HepG2 (cell line): ENCODE measurements at regions not wholly inside any gene's neighbourhood (a gene's known extent, or its start where the extent isn't known, plus 50 kb on each side); places are given as distances from the start of the nearest gene placed in this dataset.
"Not testable (repeated sequence)": the region's sequence is repeated elsewhere in the genome, so short reads cannot be mapped to it uniquely, and the experiment has no call there.

Source experiments
- ATAC-seq: fragments of 200-7000 bp; cut with Tn5 transposase; 3 replicates; pipeline ENCODE4 v1.9.1; 2020; ENCODE audit warnings: mild to moderate bottlenecking, moderate library complexity
- BruUV-seq: library from RNA; stranded (reverse); fragments of 400-500 nt; replicated peaks from 2 replicates; lab custom pipeline; 2021; lab: Mats Ljungman, UMichigan
- CTCF ChIA-PET: fragments of 300-600 bp; formaldehyde crosslinking; extraction: SDS; loops from one replicate; lab custom pipeline; 2021; ENCODE audit warnings: low total read pairs, inconsistent platforms, low intra/inter-chr PET ratio; lab: Yijun Ruan, JAX
- POLR2A ChIA-PET: fragments of 350-600 bp; sonication (Branson Sonifier 250); formaldehyde crosslinking; loops from one replicate; lab custom pipeline; 2020; ENCODE audit warnings: antibody characterized with exemption, inconsistent platforms; lab: Yijun Ruan, JAX
- DNase-seq: peaks from one replicate; pipeline ENCODE4 v3.0.0-alpha.2; 2015; ENCODE audit warnings: low spot score
- FAIRE-seq: peaks from 3 replicates; lab custom pipeline; 2011; peaks lifted over from hg19 to GRCh38; lab: Jason Lieb, UNC
- H2AFZ ChIP-seq: one replicate; pipeline ENCODE4 v1.6.1; 2011; ENCODE audit warnings: low read length, inconsistent platforms
- H3K27ac ChIP-seq: fragments of 300-600 bp; 3 replicates; pipeline ENCODE4 v1.8.0; 2011; ENCODE audit warnings: mixed run types, mild to moderate bottlenecking, mixed read lengths, low read length, inconsistent platforms; ENCODE audit not compliant: insufficient read depth; ENCODE audit errors: extremely low read length
- H3K27me3 ChIP-seq, 2 experiments: fragments of 200-600 bp in 1 of 2; 2 replicates in 1 of 2; 3 replicates in 1 of 2; pipeline versions ENCODE4 v1.6.0 to v1.8.0; 2011; ENCODE audit warnings: low read length in 2 of 2, mild to moderate bottlenecking in 2 of 2, moderate library complexity in 2 of 2, inconsistent platforms in 1 of 2; ENCODE audit not compliant: insufficient read depth in 2 of 2, control insufficient read depth in 1 of 2
- H3K36me3 ChIP-seq, 2 experiments: fragments of 200-600 bp in 1 of 2; replicated peaks in 1 of 2; 2 replicates in 1 of 2; 3 replicates in 1 of 2; pipeline versions ENCODE4 v1.5.1 to v1.8.0; 2011; ENCODE audit warnings: low read length in 2 of 2, inconsistent platforms in 1 of 2; ENCODE audit not compliant: insufficient read depth in 2 of 2, control insufficient read depth in 1 of 2
- H3K4me1 ChIP-seq: 2 replicates; pipeline ENCODE4 v1.5.1; 2012; ENCODE audit warnings: low read length, inconsistent platforms; ENCODE audit not compliant: insufficient read depth
- H3K4me2 ChIP-seq: 2 replicates; pipeline ENCODE4 v1.6.0; 2011; ENCODE audit warnings: low read depth, low read length, inconsistent platforms
- H3K4me3 ChIP-seq, 3 experiments: fragments of 200-600 bp in 1 of 3; sonication (generic), shearing (Covaris generic) in 1 of 3; replicated peaks in 1 of 3; 2 replicates each; pipeline ENCODE4 v1.5.1; 2011 to 2016; ENCODE audit warnings: low read length in 3 of 3, inconsistent platforms in 2 of 3, low read depth in 2 of 3, mild to moderate bottlenecking in 2 of 3, control low read depth in 1 of 3, mixed read lengths in 1 of 3; ENCODE audit not compliant: insufficient read depth in 1 of 3
- H3K79me2 ChIP-seq: one replicate; pipeline ENCODE4 v1.6.1; 2011; ENCODE audit warnings: low read length, inconsistent platforms; ENCODE audit not compliant: insufficient read depth
- H3K9ac ChIP-seq: 2 replicates; pipeline ENCODE4 v1.6.0; 2011; ENCODE audit warnings: mild to moderate bottlenecking, low read depth, low read length, inconsistent platforms; ENCODE audit not compliant: insufficient read depth
- H3K9me3 ChIP-seq: 2 replicates; pipeline ENCODE4 v1.5.1; 2012; ENCODE audit warnings: mild to moderate bottlenecking, low read length
- H4K20me1 ChIP-seq: 2 replicates; pipeline ENCODE4 v1.6.0; 2011; ENCODE audit warnings: inconsistent platforms, mild to moderate bottlenecking, low read length, moderate library complexity; ENCODE audit not compliant: insufficient read depth
- BCLAF1 ChIP-seq: fragments of 450-650 bp; IDR thresholded peaks from 2 replicates; pipeline ENCODE4 v1.6.1; 2017; ENCODE audit warnings: mild to moderate bottlenecking
- GLMP ChIP-seq: sonication (generic); formaldehyde crosslinking; IDR thresholded peaks from 2 replicates; pipeline ENCODE4 v1.9.0; 2021; ENCODE audit warnings: missing genetic modification reagents, mild to moderate bottlenecking, borderline replicate concordance
- HHEX ChIP-seq: IDR thresholded peaks from 2 replicates; pipeline ENCODE4 v1.6.1; 2016; ENCODE audit warnings: control low read depth
- PCBP2 ChIP-seq: fragments of 200-400 bp; formaldehyde crosslinking; optimal IDR thresholded peaks from 2 replicates; pipeline ENCODE3; 2018; ENCODE audit warnings: low read length, low read depth; ENCODE audit not compliant: poor library complexity, severe bottlenecking
- RAD51 ChIP-seq: fragments of 450-650 bp; IDR thresholded peaks from 2 replicates; pipeline ENCODE4 v1.6.1; 2016; ENCODE audit warnings: borderline replicate concordance
- SKI ChIP-seq: fragments of 450-650 bp; IDR thresholded peaks from one replicate; pipeline ENCODE4 v1.6.1; 2018; ENCODE audit warnings: mild to moderate bottlenecking; ENCODE audit not compliant: partially characterized antibody
- SRF ChIP-seq: IDR thresholded peaks from 2 replicates; pipeline ENCODE4 v1.6.1; 2011; ENCODE audit warnings: mild to moderate bottlenecking, low read depth, low read length, moderate library complexity
- ZNF3 ChIP-seq: IDR thresholded peaks from 2 replicates; pipeline ENCODE4 v1.7.0; 2017; ENCODE audit warnings: inconsistent platforms
- ZNF33A ChIP-seq: sonication (generic); formaldehyde crosslinking; IDR thresholded peaks from 2 replicates; pipeline ENCODE4 v1.5.1; 2020; ENCODE audit warnings: missing genetic modification reagents, mild to moderate bottlenecking, moderate library complexity, borderline replicate concordance
- ZNF660 ChIP-seq: sonication (generic); formaldehyde crosslinking; IDR thresholded peaks from 2 replicates; pipeline ENCODE4 v1.5.1; 2020; ENCODE audit warnings: mild to moderate bottlenecking, low read depth, missing genetic modification reagents, borderline replicate concordance
- ZSCAN29 ChIP-seq: sonication (generic); formaldehyde crosslinking; conservative IDR thresholded peaks from 2 replicates; pipeline ENCODE4 v1.4.0; 2020; ENCODE audit warnings: mild to moderate bottlenecking, missing genetic modification reagents
- WGBS: methylation state at CpG from one replicate; pipeline ENCODE4 v1.1.6; 2017; ENCODE audit warnings: low lambda C conversion rate; 5-methylcytosine and 5-hydroxymethylcytosine counted together
- in situ Hi-C: cut with HindIII; loops from 2 replicates; pipeline ENCODE4 v1.10.0; 2017; ENCODE audit warnings: low pct_unique_long_range_greater_than_20kb; ENCODE audit not compliant: extremely low pct_ligation_motif_present
- intact Hi-C: fragments of 100-400 bp; cut with micrococcal nuclease; formaldehyde crosslinking; loops from one replicate; pipeline ENCODE4 v1.10.0; 2022; ENCODE audit not compliant: unreplicated experiment
- TF ChIP-seq, protein P1 (sequence below): sonication (generic); formaldehyde crosslinking; IDR thresholded peaks from 2 replicates; pipeline ENCODE4 v1.5.1; 2020; ENCODE audit warnings: mild to moderate bottlenecking, missing genetic modification reagents, moderate library complexity

DNA sequence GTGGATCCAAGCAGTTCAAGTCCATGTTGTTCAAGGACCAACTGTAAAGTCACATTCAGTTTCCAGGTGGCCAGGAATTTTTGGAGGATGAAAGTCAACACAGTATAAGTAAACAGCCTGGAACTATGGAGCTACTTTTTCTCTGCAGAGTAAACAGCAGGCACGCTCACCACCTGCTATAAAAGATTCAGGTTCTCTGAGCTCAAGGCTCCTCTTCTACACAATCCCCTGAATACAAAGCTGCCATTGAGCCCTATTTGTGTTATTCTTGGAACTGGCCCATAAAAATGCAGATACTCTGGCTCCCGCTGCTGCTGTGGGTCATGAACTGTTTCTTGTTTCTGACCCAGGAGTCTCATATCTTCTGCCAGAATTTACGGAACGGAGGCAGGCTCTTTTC, 56.9 kb upstream of the PRR5 start (continued):
- TF ChIP-seq ZSCAN29 (CRISPR knock-in tag) (no peak), ZNF33A (no peak), ZNF3 (CRISPR knock-in tag) (no peak), ZNF660 (CRISPR knock-in tag) (no peak), RAD51 (no peak), BCLAF1 (no peak), HHEX (no peak; the same call in 1 of the 2 replicates), SRF (no peak), SKI (no peak), GLMP (CRISPR knock-in tag) (no peak), PCBP2 (no peak)
- TF ChIP-seq, protein P1, sequence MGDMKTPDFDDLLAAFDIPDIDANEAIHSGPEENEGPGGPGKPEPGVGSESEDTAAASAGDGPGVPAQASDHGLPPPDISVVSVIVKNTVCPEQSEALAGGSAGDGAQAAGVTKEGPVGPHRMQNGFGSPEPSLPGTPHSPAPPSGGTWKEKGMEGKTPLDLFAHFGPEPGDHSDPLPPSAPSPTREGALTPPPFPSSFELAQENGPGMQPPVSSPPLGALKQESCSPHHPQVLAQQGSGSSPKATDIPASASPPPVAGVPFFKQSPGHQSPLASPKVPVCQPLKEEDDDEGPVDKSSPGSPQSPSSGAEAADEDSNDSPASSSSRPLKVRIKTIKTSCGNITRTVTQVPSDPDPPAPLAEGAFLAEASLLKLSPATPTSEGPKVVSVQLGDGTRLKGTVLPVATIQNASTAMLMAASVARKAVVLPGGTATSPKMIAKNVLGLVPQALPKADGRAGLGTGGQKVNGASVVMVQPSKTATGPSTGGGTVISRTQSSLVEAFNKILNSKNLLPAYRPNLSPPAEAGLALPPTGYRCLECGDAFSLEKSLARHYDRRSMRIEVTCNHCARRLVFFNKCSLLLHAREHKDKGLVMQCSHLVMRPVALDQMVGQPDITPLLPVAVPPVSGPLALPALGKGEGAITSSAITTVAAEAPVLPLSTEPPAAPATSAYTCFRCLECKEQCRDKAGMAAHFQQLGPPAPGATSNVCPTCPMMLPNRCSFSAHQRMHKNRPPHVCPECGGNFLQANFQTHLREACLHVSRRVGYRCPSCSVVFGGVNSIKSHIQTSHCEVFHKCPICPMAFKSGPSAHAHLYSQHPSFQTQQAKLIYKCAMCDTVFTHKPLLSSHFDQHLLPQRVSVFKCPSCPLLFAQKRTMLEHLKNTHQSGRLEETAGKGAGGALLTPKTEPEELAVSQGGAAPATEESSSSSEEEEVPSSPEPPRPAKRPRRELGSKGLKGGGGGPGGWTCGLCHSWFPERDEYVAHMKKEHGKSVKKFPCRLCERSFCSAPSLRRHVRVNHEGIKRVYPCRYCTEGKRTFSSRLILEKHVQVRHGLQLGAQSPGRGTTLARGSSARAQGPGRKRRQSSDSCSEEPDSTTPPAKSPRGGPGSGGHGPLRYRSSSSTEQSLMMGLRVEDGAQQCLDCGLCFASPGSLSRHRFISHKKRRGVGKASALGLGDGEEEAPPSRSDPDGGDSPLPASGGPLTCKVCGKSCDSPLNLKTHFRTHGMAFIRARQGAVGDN, result no peak
- TF ChIP-seq, all 625 proteins: peak for 67

- H3K79me2 ChIP-seq, FAIRE-seq, H3K27me3 ChIP-seq, intact Hi-C loops, BruUV-seq, H3K4me2 ChIP-seq, H3K4me3 ChIP-seq, H3K9ac ChIP-seq, DNase-seq, POLR2A ChIA-PET, H3K36me3 ChIP-seq, H4K20me1 ChIP-seq, H3K9me3 ChIP-seq, H2AFZ ChIP-seq, H3K27ac ChIP-seq, ATAC-seq, CTCF ChIA-PET: not testable (repeated sequence)
- peaks cover 26% of the 10 kb centered on the region for H3K4me1 ChIP-seq
- in situ Hi-C loops, result loop anchor here (25.0 kb wide), 1 partner anchor 756 kb away; the partner anchor contains the start of gene PNPLA5
- 72% methylated on average over 19 of the region's 19 CpGs for WGBS
Observed at GRCh38 chr22:44643526-44644101, 58.4 kb upstream of the PRR5 start.
